Activated naive CD8-positive, alpha-beta T cell treated with anti-CD3 and anti-CD28 coated beads for 36 hours (primary cell): ENCODE measurements at regions not wholly inside any gene's neighbourhood (a gene's known extent, or its start where the extent isn't known, plus 50 kb on each side); places are given as distances from the start of the nearest gene placed in this dataset.

ENCODE experiments used
- DNase-seq: peaks from one replicate; pipeline ENCODE4 v3.0.0; 2021
- H3K27ac Mint-ChIP-seq: one replicate; pipeline ENCODE4 v1.8.0; 2022; ENCODE audit warnings: mild to moderate bottlenecking, moderate library complexity, mixed read lengths
- H3K27me3 Mint-ChIP-seq: one replicate; pipeline ENCODE4 v1.8.0; 2022; ENCODE audit warnings: mild to moderate bottlenecking, mixed read lengths
- H3K36me3 Mint-ChIP-seq: one replicate; pipeline ENCODE4 v1.8.0; 2021; ENCODE audit warnings: mild to moderate bottlenecking, mixed read lengths
- H3K4me1 Mint-ChIP-seq: one replicate; pipeline ENCODE4 v1.8.0; 2021; ENCODE audit warnings: mixed read lengths
- H3K4me3 Mint-ChIP-seq: one replicate; pipeline ENCODE4 v1.8.0; 2022; ENCODE audit warnings: mild to moderate bottlenecking, moderate library complexity, mixed read lengths
- H3K9me3 Mint-ChIP-seq: one replicate; pipeline ENCODE4 v1.8.0; 2022; ENCODE audit warnings: mixed read lengths

DNA sequence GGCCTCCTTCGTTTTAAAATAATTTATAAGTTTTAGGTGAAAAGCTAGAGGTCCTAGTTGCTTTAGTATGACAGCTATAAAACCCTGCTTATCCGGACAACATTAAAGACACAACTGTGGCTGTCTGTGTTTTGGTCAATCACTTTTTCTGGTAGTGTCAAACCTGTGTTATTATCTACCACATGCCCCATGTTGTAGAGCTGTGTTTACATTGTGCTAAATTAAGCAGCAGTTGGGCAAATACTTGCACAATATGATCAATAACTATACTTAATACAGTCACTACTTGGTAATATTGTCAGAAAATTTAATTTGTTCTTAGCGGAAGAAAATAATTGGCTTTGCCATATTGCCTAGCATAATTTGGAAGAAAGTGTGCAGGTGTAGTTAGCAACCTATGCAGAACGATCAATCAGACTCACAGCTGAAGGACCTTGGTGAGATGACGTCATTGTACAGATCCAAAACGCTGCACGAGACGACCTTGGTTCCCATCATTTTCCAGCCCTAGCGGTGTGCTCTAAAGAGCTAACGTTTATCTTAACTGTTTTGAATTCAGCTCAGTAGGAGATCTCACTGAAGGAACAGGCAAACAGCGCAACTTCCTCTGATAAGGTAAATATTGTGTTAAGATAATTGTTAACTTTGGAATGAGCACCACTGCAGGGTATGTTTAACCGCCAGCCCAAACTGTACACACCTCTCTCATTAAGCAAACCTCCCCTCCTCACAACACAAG lies 476.6 kb downstream of the IRS2 start:
- H3K4me1 Mint-ChIP-seq = no peaks in the 10 kb centered on the region
- H3K4me3 Mint-ChIP-seq = no peak overlapping the region
- H3K9me3 Mint-ChIP-seq = no peaks in the 10 kb centered on the region
- no peak for DNase-seq
- H3K36me3 Mint-ChIP-seq = no peaks in the 10 kb centered on the region
- H3K27ac Mint-ChIP-seq = no peak overlapping the region
- H3K27me3 Mint-ChIP-seq = peaks cover 1% of the 10 kb centered on the region

DNA sequence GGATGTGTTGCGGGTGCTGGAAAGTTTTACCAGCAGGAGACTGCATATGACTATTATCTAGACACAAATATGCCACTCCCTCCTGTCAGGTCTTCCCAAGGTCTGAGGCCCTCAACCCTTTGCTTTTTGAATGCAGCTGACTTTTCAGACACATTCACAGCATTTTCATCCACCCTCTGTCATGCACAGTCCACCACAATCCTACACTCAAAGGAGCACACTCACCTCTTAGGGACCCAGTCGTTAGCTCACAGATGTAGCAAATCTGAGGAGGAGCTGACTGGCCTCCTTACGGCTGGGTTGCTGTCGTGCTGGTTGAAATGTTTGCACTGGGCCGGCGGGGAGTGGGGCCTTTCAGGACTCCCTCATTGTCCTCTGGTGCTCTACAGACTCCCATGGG lies 479.4 kb downstream of the IRS2 start:
- H3K4me3 Mint-ChIP-seq = no peak overlapping the region
- H3K9me3 Mint-ChIP-seq = no peaks in the 10 kb centered on the region
- H3K36me3 Mint-ChIP-seq = no peaks in the 10 kb centered on the region
- H3K27me3 Mint-ChIP-seq = no peaks in the 10 kb centered on the region
- H3K4me1 Mint-ChIP-seq = no peaks in the 10 kb centered on the region
- H3K27ac Mint-ChIP-seq = no peak overlapping the region
- DNase-seq = no peak

DNA sequence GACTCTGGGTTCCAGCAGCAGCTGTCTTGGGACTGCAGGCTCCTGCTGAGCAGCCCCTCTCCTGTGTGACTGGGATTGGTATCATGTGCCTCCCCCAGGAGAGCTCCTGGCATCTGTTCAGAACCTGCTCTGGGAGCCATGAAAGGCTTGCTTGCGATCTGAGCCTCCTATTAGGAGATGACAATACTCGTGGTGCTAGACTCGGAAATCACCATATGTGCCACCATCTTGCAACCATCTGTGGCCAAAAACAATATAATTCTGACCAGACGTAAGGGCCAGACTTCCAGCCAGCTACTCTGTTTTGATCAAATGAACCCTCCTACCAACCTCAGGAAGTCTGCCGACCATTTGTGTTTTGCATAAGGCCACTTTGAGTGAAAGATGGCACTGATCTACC lies 484.7 kb downstream of the IRS2 start:
- H3K4me3 Mint-ChIP-seq = no peak overlapping the region
- no peaks in the 10 kb centered on the region for H3K4me1 Mint-ChIP-seq
- no peak for DNase-seq
- no peaks in the 10 kb centered on the region for H3K9me3 Mint-ChIP-seq
- no peaks in the 10 kb centered on the region for H3K36me3 Mint-ChIP-seq
- no peaks in the 10 kb centered on the region for H3K27me3 Mint-ChIP-seq
- no peak overlapping the region for H3K27ac Mint-ChIP-seq

DNA sequence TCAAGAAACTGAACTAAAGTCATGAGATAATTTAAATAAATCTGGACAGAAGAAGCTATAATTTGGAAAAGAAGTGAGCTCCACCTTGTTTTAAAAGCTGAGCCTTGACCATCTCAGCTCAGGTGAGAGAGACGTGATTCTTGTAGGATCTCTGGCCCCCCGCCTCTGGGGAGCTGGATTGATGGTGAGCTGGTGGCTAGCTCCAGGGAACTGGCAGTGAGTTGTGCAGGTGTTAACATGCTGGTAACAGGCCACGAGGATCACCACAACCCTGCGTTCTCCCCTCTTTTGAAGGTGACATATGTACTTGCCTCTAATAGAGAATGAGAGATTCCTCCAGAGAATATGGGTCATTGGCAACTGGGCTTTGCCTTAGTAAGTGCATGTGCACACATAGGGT lies 485.1 kb downstream of the IRS2 start:
- no peaks in the 10 kb centered on the region for H3K4me1 Mint-ChIP-seq
- H3K4me3 Mint-ChIP-seq = no peak overlapping the region
- no peaks in the 10 kb centered on the region for H3K9me3 Mint-ChIP-seq
- H3K36me3 Mint-ChIP-seq = no peaks in the 10 kb centered on the region
- H3K27ac Mint-ChIP-seq = no peak overlapping the region
- DNase-seq = no peak
- no peaks in the 10 kb centered on the region for H3K27me3 Mint-ChIP-seq

DNA sequence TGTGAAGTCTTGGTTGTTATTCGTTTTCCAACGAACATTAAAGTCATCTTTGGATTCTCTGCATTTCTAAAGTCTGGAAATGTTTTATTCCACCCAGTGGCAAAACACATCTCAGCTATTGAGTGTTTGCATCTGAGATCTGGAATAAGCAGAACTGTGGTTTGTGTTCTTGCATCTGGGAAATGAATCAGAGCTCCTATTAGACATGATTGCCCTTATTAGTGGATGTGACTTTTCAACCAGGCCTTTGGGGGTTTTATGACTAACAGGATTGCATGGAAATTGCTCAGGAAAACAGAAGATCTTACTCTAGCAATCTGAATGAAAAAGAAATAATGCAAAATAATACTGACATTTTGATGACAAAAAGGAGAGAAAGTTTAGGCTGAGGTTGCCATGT lies 488.8 kb downstream of the IRS2 start:
- no peak for DNase-seq
- Mint-ChIP-seq H3K27me3 (no peaks in the 10 kb centered on the region), H3K9me3 (peaks cover 5% of the 10 kb centered on the region), H3K4me3 (no peak overlapping the region), H3K27ac (no peak overlapping the region), H3K36me3 (no peaks in the 10 kb centered on the region), H3K4me1 (no peaks in the 10 kb centered on the region)

DNA sequence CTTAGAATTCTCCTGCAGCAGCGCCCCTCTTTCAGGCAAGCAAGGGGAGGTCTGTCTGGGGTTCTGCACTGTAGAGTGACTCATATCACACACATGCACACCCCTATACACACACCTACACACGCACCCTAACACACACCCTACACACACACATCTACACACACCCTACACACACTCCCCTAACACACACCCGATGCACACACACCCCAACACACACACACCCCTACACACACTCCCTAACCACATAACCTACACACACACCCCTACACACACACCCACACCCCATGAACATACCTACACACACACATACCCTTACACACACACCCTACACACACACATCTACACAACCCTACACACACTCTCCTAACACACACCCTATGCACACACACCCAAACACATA lies 493.2 kb downstream of the IRS2 start:
- no peak overlapping the region for H3K4me3 Mint-ChIP-seq
- no peak overlapping the region for H3K27ac Mint-ChIP-seq
- peaks cover 5% of the 10 kb centered on the region for H3K9me3 Mint-ChIP-seq
- H3K4me1 Mint-ChIP-seq = no peaks in the 10 kb centered on the region
- DNase-seq = no peak
- no peaks in the 10 kb centered on the region for H3K27me3 Mint-ChIP-seq
- no peaks in the 10 kb centered on the region for H3K36me3 Mint-ChIP-seq

DNA sequence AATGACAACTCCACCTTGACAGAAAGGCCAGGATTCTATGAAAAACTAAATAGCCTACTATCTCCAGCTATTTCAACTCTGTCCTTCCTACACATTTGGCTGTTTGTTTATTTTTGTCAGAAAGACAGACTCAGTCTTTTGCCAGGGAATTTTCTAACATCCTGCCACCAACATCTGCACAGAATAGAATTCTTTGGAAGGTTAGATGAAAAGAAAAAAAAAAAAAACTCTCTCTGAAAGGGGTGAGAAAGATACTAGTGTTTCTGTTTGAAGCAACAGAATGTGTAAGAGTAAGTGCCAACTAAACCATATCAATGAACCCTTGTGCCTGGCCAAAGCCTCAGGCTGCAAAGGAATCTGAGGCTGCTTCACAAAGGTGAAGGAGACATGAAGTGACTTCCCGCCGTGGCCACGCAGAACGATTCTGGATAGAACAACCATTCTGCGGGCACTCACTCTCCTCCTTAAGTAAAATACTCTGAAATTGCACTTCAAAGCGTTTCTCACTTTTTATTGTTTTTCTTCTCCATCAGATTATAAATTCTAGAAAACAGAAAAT lies 498.2 kb downstream of the IRS2 start:
- DNase-seq = no peak
- H3K27me3 Mint-ChIP-seq = no peaks in the 10 kb centered on the region
- H3K27ac Mint-ChIP-seq = no peak overlapping the region
- no peaks in the 10 kb centered on the region for H3K36me3 Mint-ChIP-seq
- no peaks in the 10 kb centered on the region for H3K4me1 Mint-ChIP-seq
- H3K4me3 Mint-ChIP-seq = no peak overlapping the region
- no peaks in the 10 kb centered on the region for H3K9me3 Mint-ChIP-seq

DNA sequence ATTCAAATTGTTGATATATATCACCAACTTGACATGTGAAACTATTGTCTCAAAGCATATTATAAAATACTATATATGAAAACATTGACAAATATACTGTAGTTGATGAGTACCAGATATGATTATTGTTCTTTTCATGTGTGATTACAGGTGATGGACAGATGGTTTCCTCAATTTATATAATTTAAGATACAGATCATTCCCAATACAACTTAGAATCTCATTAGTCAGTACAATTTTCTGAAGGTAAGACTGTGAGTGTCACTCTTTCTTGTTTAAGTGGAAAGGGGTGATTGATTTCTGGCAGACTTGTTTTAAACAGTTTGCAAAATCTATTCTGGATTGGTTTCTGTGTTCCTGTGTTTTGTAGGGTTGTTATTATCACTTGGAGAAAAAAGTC lies 498.8 kb downstream of the IRS2 start:
- H3K27me3 Mint-ChIP-seq = no peaks in the 10 kb centered on the region

DNA sequence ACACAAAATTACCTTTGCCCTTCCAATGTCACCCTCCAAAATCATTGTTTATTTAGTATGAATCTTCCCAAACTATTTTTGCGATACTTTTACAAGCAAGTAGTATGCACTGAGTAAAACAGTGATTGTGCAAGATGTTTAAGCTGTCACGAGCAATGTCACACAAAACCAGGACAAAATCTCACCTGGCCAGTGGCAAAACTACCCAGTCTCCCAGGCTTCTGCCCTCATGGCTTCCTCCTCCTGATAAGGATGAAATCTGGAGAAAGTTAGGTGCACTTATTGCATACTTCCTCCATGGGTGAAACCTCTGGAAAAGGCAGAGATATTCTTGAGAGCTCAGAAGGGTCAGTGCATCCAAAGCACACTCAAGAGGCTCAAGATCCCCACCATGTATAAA lies 500.8 kb downstream of the IRS2 start:
- Mint-ChIP-seq H3K4me3 (no peak overlapping the region), H3K27me3 (no peaks in the 10 kb centered on the region), H3K27ac (no peak overlapping the region), H3K36me3 (no peaks in the 10 kb centered on the region), H3K4me1 (no peaks in the 10 kb centered on the region), H3K9me3 (no peaks in the 10 kb centered on the region)
- no peak for DNase-seq

More for the DNA sequence above, 498.8 kb downstream of the IRS2 start:
- H3K9me3 Mint-ChIP-seq = no peaks in the 10 kb centered on the region
- no peak overlapping the region for H3K27ac Mint-ChIP-seq
- H3K4me3 Mint-ChIP-seq = no peak overlapping the region
- no peaks in the 10 kb centered on the region for H3K4me1 Mint-ChIP-seq
- no peaks in the 10 kb centered on the region for H3K36me3 Mint-ChIP-seq
- no peak for DNase-seq

DNA sequence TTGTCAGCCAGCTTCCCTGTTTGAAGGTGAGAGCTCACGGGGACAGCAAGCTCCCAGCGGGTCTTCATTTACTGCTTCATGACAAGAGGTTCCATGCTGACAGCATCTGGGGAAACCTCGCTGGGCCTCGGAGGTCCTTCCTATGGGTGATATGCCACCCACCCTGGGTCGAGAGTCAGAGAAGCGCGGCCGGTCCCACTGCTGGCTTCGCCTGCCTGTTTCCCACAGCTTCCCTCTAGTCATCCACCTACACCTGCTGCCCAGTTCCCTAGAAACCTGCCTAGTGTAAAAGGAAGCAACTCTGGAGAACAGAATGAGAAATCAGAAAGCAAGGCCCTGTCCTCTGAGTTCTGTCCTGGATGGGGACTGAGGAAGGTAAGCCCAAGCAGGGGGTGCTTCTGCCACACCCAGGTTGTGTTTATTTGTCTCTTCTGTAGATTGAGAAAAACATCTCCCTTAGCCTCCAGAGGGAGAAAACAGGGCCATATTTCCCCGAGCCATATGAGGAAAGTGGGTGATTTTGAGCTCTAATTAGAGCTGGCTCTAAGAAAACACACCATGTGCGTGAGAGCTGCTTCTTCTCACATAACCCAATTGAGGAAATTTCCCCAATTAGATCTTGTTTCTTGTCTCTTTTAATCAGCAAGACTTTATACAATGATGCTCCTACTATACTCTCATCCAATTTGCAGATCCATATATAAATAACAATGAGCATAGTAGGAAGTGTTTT lies 504.3 kb downstream of the IRS2 start:
- no peaks in the 10 kb centered on the region for H3K9me3 Mint-ChIP-seq
- H3K4me1 Mint-ChIP-seq = no peaks in the 10 kb centered on the region
- no peaks in the 10 kb centered on the region for H3K36me3 Mint-ChIP-seq
- H3K27ac Mint-ChIP-seq = no peak overlapping the region
- H3K27me3 Mint-ChIP-seq = no peaks in the 10 kb centered on the region
- DNase-seq = no peak
- no peak overlapping the region for H3K4me3 Mint-ChIP-seq

DNA sequence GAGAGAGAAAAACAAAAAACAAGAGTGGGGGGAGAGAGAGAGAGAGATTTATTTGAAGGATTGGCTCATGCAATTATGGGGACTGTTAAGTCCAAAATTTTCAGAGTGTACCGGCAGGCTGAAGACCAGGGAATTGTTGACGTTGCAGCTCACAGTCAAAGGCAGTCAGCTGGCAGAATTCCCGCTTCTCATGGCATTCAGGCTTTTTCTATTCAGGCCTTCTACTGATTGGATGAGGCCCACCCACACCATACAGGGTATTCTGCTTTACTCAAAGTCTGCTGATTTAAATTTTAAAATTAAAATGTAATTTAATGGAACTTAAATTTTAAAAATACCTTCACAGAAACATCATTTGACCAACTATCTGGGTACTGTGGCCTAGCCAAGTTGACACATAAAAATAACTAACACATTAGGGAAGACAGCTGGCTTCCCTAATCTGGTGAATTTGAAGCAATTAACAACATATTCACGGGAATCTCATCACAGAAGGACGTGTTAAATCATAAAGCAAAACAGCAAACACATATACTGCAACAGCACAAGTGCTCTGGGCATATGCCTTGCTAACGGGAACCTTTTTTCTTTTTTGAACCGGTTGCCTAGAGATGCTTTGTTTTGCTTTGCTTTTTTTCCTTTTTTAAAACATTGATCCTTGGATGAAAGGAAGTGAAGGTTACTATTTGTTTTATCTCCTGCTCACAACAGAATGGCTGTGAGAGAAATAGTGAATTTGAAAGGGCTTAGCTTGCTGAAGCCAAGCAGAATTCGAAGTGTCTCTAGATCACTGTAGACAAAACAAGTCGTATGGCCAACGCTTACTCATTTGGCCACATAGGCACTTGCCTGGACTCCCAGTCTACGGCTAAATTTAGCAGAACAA lies 505.1 kb downstream of the IRS2 start:
- no peak for DNase-seq
- Mint-ChIP-seq H3K27me3 (no peaks in the 10 kb centered on the region), H3K27ac (no peak overlapping the region), H3K36me3 (no peaks in the 10 kb centered on the region), H3K4me1 (no peaks in the 10 kb centered on the region), H3K9me3 (no peaks in the 10 kb centered on the region), H3K4me3 (no peak overlapping the region)

DNA sequence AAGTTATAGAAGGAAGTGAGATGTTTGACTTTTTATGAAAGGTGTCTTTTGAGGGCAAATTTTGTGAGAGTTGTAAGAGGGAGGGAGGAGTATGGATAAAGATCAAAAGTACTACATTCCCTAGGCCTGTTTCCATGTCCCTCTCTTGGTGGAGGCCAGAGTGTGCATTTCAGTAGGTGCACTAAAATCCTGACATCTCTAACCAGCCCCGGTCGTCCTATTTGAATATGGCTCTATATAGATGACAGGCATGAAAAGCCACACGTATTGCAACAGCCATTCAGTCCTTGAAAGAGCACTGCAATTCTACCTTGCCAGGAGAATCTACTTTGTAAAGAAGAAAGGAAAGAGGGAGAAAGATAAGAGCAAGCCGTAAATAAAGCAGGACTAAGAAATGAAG lies 510.1 kb downstream of the IRS2 start:
- H3K27ac Mint-ChIP-seq = no peak overlapping the region
- DNase-seq = no peak
- peaks cover 4% of the 10 kb centered on the region for H3K27me3 Mint-ChIP-seq
- no peaks in the 10 kb centered on the region for H3K36me3 Mint-ChIP-seq
- no peaks in the 10 kb centered on the region for H3K9me3 Mint-ChIP-seq
- H3K4me3 Mint-ChIP-seq = no peak overlapping the region
- no peaks in the 10 kb centered on the region for H3K4me1 Mint-ChIP-seq

DNA sequence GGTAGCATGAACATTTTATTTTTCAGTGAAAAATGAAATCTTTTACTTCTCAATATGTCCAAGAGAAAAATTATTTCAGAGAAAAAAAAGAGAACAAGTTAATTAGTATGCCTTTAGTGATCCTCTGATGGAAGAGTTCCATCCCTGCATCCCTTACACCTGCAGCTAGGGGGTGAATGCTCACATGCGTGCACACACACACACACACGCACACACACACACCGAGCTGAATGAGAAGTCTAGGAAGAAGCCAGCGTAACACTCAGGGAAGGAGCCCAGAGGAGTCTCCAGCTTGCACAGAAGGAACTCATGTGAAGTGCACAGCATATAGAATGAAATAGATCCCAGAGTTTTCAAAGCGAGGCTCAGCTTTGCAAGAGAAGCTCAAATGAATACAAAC lies 510.5 kb downstream of the IRS2 start:
- DNase-seq = peak; percentile 1
- no peak overlapping the region for H3K4me3 Mint-ChIP-seq
- no peaks in the 10 kb centered on the region for H3K9me3 Mint-ChIP-seq
- H3K27ac Mint-ChIP-seq = no peak overlapping the region
- H3K36me3 Mint-ChIP-seq = no peaks in the 10 kb centered on the region
- H3K27me3 Mint-ChIP-seq = peaks cover 4% of the 10 kb centered on the region
- no peaks in the 10 kb centered on the region for H3K4me1 Mint-ChIP-seq

DNA sequence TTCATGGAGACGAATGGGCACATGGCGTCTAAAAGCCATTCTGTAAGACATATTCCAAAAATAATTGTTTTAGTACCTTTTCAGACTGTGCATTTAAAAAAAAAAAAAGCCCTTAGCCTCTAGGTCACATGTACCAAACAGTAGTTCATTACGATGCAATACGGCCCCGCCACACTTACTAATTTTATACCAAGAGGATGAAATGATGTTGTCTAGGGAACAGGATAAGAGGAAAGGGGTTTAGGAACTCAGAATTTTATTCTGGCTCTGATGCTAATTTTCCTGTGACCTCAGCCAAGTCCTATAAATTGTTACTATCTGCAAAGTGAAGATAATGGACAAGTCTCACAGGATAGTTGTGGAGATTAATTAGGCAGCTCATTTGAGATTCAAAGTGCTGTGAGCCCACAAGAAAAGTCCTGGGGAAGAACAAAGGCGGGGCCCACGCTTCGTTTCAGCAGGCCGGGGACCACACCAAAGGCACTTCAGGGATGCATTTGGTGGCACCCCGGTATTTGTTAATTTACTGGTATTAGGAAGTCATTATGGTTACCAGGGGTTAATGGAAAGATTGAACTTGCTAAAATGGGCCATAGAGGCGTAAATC lies 511.1 kb downstream of the IRS2 start:
- no peak overlapping the region for H3K4me3 Mint-ChIP-seq
- no peaks in the 10 kb centered on the region for H3K4me1 Mint-ChIP-seq
- H3K9me3 Mint-ChIP-seq = no peaks in the 10 kb centered on the region
- no peak for DNase-seq
- no peak overlapping the region for H3K27ac Mint-ChIP-seq
- H3K36me3 Mint-ChIP-seq = no peaks in the 10 kb centered on the region
- peaks cover 4% of the 10 kb centered on the region for H3K27me3 Mint-ChIP-seq
